Prostate gland (tissue), 2 donors: ENCODE measurements at regions not wholly inside any gene's neighbourhood (a gene's known extent, or its start where the extent isn't known, plus 50 kb on each side); places are given as distances from the start of the nearest gene placed in this dataset.

ENCODE experiments used
- DNase-seq: peaks from one replicate; pipeline ENCODE4 v3.0.0-alpha.2; 2019; ENCODE audit warnings: low spot score
- H3K27ac ChIP-seq, 2 donors: fragments of 200-600 bp; sonication (generic); 2 replicates each; pipeline ENCODE4 v1.5.1; 2017 to 2019
- H3K27me3 ChIP-seq: fragments of 200-600 bp; sonication (generic); replicated peaks from 2 replicates; pipeline ENCODE4 v1.5.1; 2019; ENCODE audit not compliant: insufficient read depth
- H3K36me3 ChIP-seq, 2 donors: fragments of 200-600 bp; sonication (generic); 1 replicate in 1 of 2; 2 replicates in 1 of 2; pipeline versions ENCODE4 v1.5.1 to v1.8.1; 2017 to 2019
- H3K4me1 ChIP-seq: fragments of 200-600 bp; sonication (generic); replicated peaks from 2 replicates; pipeline ENCODE4 v1.5.1; 2019
- H3K4me3 ChIP-seq, 2 donors: fragments of 200-600 bp; sonication (generic); 2 replicates each; pipeline ENCODE4 v1.5.1; 2017 to 2019
- H3K9me3 ChIP-seq: fragments of 200-600 bp; sonication (generic); 2 replicates; pipeline ENCODE4 v1.5.1; 2017
- CTCF ChIP-seq, 4 experiments: fragments of 200-600 bp in 2 of 4; fragments of 450-650 bp in 2 of 4; sonication (generic) in 2 of 4; IDR thresholded peaks; 1 replicate in 3 of 4; 2 replicates in 1 of 4; pipeline ENCODE4 v1.5.1; 2016 to 2019; ENCODE audit warnings: antibody characterized with exemption in 4 of 4, mild to moderate bottlenecking in 2 of 4, moderate library complexity in 2 of 4
- POLR2A ChIP-seq: fragments of 450-650 bp; IDR thresholded peaks from one replicate; pipeline ENCODE4 v1.6.1; 2016; ENCODE audit warnings: antibody characterized with exemption, mild to moderate bottlenecking
- POLR2AphosphoS5 ChIP-seq: sonication (generic); formaldehyde crosslinking; IDR thresholded peaks from one replicate; pipeline ENCODE4 v1.6.1; 2017; ENCODE audit warnings: antibody characterized with exemption
- WGBS: methylation state at CpG from one replicate; pipeline ENCODE4 v1.1.5; 2018; 5-methylcytosine and 5-hydroxymethylcytosine counted together
- intact Hi-C: fragments of 100-400 bp; cut with DNase I; formaldehyde crosslinking; loops from one replicate; pipeline ENCODE4 v1.14.2; 2022

- H3K27ac ChIP-seq = no peak overlapping the region
- H3K36me3 ChIP-seq = no peaks in the 10 kb centered on the region
- no peaks in the 10 kb centered on the region for H3K9me3 ChIP-seq
- TF ChIP-seq POLR2AphosphoS5 (no peak), POLR2A (no peak), CTCF (IDR thresholded peaks at IDR 0.05) (no peak)
- no peak for DNase-seq
- H3K27me3 ChIP-seq = no peaks in the 10 kb centered on the region
- WGBS = 90% methylated on average over 4 of the region's 4 CpGs
- no peaks in the 10 kb centered on the region for H3K4me1 ChIP-seq
- no peak overlapping the region for H3K4me3 ChIP-seq
- intact Hi-C loops = no loop called here
Observed at GRCh38 chr3:190984502-190985244, 122.2 kb upstream of the GMNC start.

- no peaks in the 10 kb centered on the region for H3K4me1 ChIP-seq
- 60% methylated on average over 1 of the region's 1 CpG for WGBS
- DNase-seq = no peak
- H3K4me3 ChIP-seq = no peak overlapping the region
- no peaks in the 10 kb centered on the region for H3K36me3 ChIP-seq
- no peaks in the 10 kb centered on the region for H3K9me3 ChIP-seq
- no peak overlapping the region for H3K27ac ChIP-seq
- intact Hi-C loops = no loop called here
- H3K27me3 ChIP-seq = no peaks in the 10 kb centered on the region
- no peak for TF ChIP-seq CTCF (IDR thresholded peaks at IDR 0.05)
- TF ChIP-seq POLR2A = no peak
- TF ChIP-seq POLR2AphosphoS5 = no peak
Observed at GRCh38 chr3:190983875-190984274, 121.4 kb upstream of the GMNC start.

- no peaks in the 10 kb centered on the region for H3K36me3 ChIP-seq
- intact Hi-C loops = no loop called here
- DNase-seq = no peak
- H3K27me3 ChIP-seq = no peaks in the 10 kb centered on the region
- no peak overlapping the region for H3K4me3 ChIP-seq
- TF ChIP-seq CTCF (IDR thresholded peaks at IDR 0.05) = no peak
- no peak for TF ChIP-seq POLR2A
- no peak for TF ChIP-seq POLR2AphosphoS5
- 48% methylated on average over 3 of the region's 3 CpGs for WGBS
- H3K9me3 ChIP-seq = no peaks in the 10 kb centered on the region
- no peak overlapping the region for H3K27ac ChIP-seq
- no peaks in the 10 kb centered on the region for H3K4me1 ChIP-seq
Observed at GRCh38 chr3:190973771-190974170, 111.3 kb upstream of the GMNC start.

- Histone ChIP-seq H3K27me3 (no peaks in the 10 kb centered on the region), H3K9me3 (no peaks in the 10 kb centered on the region), H3K36me3 (no peaks in the 10 kb centered on the region), H3K4me3 (no peak overlapping the region), H3K27ac (no peak overlapping the region), H3K4me1 (no peaks in the 10 kb centered on the region)
- no peak for DNase-seq
- 13% methylated on average over 1 of the region's 1 CpG for WGBS
- TF ChIP-seq CTCF (IDR thresholded peaks at IDR 0.05) = no peak
- TF ChIP-seq POLR2A = no peak
- TF ChIP-seq POLR2AphosphoS5 = no peak
- intact Hi-C loops = no loop called here
Observed at GRCh38 chr3:190972840-190973270, 110.4 kb upstream of the GMNC start.

GRCh38 chr3:190972196-190972595, 109.7 kb upstream of the GMNC start:
- Histone ChIP-seq H3K27me3 (no peaks in the 10 kb centered on the region), H3K4me3 (no peak overlapping the region), H3K4me1 (no peaks in the 10 kb centered on the region), H3K9me3 (no peaks in the 10 kb centered on the region), H3K36me3 (no peaks in the 10 kb centered on the region), H3K27ac (no peak overlapping the region)
- TF ChIP-seq POLR2A (no peak), POLR2AphosphoS5 (no peak), CTCF (IDR thresholded peaks at IDR 0.05) (no peak)
- intact Hi-C loops = no loop called here
- DNase-seq = no peak
- whole genome bisulfite sequencing = 57% methylated on average over 5 of the region's 5 CpGs
